ENCODE measurements at regions not wholly inside any gene's neighbourhood (a gene's known extent, or its start where the extent isn't known, plus 50 kb on each side); places are given as distances from the start of the nearest gene placed in this dataset.

DNA sequence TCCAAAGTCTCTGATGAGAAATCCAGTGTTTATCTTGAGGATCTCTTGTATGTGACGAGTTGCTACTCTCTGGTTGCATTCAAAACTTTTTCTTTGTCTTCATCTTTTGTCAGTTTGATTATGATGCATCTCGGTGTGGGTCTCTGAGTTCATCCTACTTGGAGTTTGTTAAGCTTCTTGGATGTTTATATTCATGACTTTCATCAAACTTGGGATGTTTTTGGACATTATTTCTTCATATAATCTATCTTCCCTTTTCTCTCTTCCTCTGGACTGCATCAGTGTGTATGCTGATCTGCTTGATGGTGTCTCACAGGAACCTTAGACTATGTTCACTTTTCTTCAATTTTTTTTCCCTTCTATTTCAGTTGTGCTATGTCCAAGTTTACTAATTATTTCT, 320.4 kb downstream of the TLE3 start:
- no peak for DNase-seq (ENCODE audit: low read depth in 4 of 4, low spot score in 2 of 4)

DNA sequence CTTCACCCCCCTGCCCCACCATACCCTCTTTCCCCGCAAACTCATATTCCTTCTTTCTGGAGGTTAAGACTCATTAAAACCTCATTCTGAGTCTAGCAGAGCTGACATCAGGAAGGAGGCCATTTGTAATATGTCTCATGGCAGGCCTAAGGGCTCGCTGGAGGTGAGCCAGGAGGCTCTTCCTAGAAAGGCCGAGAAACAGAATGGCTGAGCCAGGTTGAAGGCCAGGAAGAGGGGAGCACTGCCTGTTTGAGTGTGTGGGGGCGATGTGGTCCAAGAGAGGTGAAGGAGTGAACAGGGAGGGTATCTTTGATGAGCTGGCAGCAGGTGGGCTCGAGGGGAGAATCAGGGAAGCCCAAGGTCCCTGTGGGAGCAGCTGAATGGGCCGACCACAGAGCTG, 317.3 kb downstream of the TLE3 start:
- no peak for DNase-seq (ENCODE audit: low read depth in 4 of 4, low spot score in 2 of 4)

DNA sequence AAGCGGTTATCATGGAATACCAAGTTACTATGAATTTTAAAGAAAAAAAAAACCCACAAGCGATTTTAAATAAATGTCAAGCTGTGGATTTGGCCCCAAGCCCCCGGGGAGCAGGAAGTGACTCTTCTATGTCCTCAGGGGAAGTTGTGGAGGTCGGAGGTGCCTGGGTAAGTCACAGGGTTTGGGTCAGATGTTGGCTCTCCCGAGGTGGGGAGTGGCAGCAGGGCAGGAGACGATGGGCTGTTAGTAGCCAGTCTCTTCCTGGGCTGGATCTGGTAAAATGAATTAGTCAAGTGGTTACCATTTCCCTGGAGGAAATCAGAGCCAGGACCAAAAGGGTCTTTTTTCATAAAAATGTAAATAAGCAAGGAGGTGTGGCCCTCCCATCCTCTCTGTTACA, 316.7 kb downstream of the TLE3 start:
- DNase-seq (ENCODE audit: low read depth in 4 of 4, low spot score in 2 of 4) = no peak

DNA sequence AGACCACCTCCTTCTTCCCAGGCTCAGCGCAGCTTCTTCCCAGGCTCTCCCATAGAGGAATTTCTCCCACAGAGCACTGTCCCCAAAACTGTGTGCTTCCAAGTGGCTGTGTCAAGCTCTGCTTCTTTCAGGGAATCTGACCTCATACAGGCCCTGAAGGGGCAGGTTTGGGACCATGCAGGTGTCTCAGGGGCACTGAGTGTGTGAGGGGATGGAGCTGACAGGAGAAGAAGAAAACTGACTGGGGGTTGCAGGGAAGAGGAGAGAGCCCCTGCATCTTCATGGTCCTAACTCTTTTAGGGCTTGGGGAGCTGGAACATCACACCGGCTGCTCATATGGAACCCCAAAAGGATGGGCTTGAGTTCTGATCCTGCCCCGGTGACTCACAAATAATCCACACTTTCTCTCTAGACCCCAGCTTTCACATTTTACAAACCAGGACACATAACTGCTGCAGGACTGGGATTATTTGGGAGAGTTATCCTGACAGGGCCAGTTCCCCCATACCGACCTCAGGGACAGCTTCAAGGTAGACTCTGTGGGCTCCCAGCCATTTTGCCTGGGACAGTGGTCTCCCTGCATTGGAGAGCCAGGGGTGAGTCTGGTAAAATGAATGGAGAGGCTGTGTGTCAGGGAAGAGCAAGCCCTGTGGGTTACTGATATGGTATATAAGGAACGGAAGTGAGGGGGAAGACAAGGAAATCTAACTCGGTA, 316.1 kb downstream of the TLE3 start:
- DNase-seq (ENCODE audit: low read depth in 4 of 4, low spot score in 2 of 4) = no peak

GRCh38 chr15:69782139-69782658, 315.5 kb downstream of the TLE3 start:
- DNase-seq (ENCODE audit: low read depth in 4 of 4, low spot score in 2 of 4) = no peak

DNA sequence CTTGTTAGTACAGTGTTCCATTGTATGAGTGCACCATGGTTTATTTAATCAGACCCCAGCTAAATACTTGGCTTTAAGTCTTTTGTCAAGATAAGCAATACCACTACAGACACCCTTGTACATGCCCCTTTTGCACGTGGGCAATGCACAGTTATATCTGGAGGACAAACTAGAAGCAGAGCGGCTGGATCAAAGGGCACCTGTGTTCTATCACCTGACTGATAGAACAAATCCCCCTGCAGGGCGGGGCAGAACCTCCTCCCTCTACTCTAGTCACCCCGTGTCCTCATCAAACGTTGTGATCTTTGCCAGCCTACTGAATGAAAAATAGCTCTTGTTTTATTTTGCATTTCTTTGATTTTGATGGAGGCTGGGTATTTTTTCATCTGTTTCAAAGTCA, 314.9 kb downstream of the TLE3 start:
- DNase-seq (ENCODE audit: low read depth in 4 of 4, low spot score in 2 of 4) = no peak

DNA sequence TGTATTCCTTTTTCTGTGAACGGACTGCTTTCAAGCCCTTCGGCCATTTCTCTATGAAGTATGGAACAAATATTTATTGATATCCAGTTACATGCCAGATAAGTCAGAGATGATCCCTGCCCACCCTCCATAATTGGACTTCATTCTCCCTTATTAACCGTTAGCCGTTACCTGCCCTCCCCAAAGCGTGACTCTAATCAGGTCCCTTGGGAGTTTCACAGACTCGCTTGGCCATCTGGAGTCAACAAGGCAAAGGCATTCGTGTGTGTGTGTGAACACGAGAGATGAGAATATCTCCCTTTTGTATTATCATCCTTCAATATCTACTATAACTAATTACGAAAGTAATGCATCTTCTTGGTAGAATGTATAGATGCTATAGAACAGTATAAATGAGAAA, 314.5 kb downstream of the TLE3 start:
- no peak for DNase-seq (ENCODE audit: low read depth in 4 of 4, low spot score in 2 of 4)

DNA sequence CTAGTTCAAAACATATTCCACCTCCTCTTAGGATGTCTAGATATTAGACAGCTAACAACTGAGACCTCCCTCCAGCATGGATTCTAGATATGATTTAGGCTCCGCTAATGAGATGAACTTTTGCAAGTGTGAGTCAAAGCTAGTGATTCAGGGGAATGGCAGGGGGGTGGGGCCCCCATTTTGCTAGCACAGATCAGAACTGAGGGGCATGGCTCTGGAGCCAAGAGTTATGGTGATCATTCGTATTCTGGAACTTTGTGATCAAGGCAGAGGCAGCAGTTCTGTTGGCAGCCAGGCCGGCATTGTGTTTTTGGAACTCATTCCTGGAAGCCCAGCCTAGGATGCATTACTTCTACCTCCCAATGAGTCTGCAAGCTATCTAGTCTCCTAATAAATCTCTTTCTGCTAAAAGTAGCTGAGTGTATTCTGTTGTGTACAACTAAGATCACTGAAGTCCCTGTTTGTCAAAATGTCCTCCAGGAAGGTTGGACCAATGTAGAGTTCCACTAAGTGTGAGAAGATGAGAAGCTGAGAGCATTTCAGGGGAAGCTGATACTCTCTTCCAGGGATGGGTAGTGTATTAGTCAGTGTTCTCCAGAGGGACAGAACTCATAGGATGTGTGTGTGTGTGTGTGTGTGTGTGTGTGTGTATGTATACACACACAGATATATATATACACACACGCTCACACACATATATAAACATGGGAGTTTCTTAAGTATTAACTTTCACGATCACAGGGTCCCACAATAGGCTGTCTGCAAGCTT, 312.7 kb downstream of the TLE3 start:
- no peak for DNase-seq (ENCODE audit: low read depth in 4 of 4, low spot score in 2 of 4)

- no peak for DNase-seq (ENCODE audit: low read depth in 4 of 4, low spot score in 2 of 4)
Measured at GRCh38 chr15:69786136-69786701, 311.5 kb downstream of the TLE3 start.

- DNase-seq (ENCODE audit: low read depth in 4 of 4, low spot score in 2 of 4) = no peak
Measured at GRCh38 chr15:69787791-69788190, 309.9 kb downstream of the TLE3 start.

DNA sequence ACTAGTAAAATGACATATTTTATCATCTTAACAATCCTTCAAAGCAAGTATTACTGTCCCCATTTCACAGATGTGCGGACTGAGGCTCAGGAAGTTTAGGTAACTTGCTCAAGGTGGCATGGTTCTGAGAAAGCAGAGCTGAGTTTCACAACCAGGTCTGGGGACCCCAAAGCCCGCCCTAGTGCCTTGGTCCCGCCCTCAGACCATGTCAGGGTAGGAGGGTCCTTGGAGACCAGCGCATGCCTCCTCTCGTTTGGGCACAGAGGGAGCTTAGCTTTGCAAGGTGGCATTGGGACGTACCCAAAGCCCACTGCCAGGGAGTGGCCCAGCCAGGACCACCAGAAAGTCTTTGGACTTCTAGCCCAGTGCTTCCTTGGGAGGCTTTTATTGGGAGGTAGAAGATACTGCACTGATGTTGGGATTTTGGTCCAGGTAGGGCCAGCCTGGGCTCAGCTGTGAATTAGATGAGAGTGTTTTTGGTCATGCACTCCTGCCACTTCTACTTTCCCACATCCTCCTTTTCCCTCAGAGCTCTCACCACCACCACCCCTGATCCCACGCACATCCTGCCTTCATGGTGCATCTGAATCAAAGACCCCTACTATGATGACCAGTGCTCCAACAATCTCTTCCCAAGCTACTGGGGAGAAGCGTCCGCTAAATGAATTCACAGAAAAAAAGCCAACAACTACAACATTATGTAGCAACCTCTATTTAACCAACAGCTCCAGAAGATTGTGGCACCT, 307.9 kb downstream of the TLE3 start:
- DNase-seq (ENCODE audit: low read depth in 4 of 4, low spot score in 2 of 4) = no peak

DNA sequence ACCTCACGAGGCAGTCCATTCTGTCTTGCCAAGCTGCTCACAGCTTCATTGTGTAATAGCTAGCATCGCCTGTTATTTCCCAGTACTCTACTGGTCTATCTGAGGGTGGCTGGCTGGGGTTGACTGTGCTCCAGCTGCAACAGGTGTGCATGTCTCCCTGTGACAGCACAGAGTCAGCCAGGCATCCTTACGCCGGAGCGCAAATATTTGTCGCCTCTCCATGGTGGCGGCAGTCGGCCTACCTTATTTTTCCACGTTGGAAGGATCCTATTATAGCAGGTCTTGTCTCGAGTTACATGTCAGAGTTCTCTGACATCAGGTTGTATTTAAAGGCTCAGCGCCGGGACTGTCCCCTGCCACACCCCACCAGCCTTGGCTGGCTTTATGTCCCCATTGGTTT, 307.1 kb downstream of the TLE3 start:
- DNase-seq (ENCODE audit: low read depth in 4 of 4, low spot score in 2 of 4) = no peak

DNA sequence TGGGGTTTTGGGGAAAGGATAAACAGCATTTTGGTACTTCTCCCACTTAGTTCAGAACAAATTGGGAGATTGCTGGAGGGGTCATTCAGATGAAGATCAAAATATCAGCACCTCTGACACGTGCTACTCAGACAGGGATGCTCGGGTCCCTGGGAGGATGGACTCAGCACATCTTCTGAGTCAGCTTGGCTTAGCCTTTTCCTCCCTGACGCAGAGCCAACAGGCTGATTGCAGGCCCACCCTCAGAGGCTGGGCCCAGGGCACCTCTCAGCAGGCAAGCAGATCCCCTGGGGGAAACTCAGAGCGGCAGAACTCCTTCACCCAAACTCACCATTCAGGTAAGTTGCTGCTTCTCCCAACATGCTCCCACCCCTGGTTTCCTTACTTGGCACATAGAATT, 304.9 kb downstream of the TLE3 start:
- no peak for DNase-seq (ENCODE audit: low read depth in 4 of 4, low spot score in 2 of 4)

DNA sequence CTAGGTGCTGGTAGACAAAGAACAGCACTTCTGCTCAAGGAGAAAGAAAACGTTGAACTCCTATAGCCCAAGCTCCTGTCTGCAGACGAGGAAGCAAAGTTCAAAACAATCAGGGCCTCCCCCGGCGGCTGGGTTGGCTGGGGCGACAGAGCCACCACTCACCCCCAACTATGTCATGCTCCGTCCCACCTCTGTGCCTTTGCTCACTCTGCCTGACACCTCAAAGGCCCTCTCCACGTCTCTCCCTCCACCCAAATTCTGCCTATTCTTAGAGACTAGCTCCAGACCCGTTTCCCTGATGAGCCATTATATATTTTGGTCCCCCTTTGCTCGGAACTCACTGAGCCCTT, 304.3 kb downstream of the TLE3 start:
- no peak for DNase-seq (ENCODE audit: low read depth in 4 of 4, low spot score in 2 of 4)

- DNase-seq (ENCODE audit: low read depth in 4 of 4, low spot score in 2 of 4) = no peak
Measured at GRCh38 chr15:69793781-69794451, 303.8 kb downstream of the TLE3 start.

GRCh38 chr15:69794645-69795469, 302.9 kb downstream of the TLE3 start:
- no peak for DNase-seq (ENCODE audit: low read depth in 4 of 4, low spot score in 2 of 4)

DNA sequence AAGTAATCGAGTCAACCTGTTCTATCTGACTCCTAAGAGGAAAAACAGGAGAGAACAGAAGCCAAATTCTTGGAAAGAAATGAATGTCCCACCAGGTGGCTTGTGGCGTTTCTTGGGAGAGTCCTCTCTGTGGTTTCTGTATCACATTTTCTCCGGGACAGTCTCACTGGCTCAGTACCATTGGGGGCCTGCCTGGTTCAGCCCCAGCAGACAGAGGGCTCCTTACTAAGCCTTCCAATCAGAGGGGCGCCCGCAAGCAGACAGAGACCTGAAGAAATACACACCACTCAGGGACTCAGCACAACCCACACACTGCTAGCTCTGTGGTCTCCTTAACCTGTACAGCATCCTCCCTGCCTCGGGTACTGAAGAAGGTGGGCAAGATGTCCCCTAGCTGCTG, 302.1 kb downstream of the TLE3 start:
- no peak for DNase-seq (ENCODE audit: low read depth in 4 of 4, low spot score in 2 of 4)

DNA sequence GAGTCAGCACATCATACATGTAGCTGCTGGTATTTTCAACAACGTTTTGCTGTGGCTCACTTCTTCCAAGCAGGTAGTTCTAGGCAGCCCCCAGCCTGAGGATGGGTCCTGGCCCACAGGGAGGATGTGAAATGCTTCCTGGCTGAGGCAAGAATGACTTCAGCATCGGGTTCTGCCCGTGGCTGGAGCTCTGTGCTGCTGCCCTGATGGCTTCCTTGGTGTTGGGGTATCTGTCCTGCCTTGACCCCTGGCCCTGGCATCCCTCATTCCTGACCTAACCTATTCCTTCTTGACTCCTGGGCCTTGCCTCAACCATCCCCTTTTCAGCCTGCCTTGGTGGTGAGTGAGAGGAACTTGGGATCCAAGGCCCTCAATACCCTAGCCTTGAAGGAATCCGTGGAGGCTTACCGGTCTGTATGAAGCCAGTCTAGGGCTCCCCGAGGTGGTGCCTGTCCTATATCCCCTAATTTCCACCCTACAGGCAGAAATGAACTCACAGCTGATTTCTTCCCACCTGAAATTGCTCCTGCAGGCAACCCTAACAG, 300.6 kb downstream of the TLE3 start:
- DNase-seq (ENCODE audit: low read depth in 4 of 4, low spot score in 2 of 4) = no peak

GRCh38 chr15:69797615-69798014, 300.1 kb downstream of the TLE3 start:
- DNase-seq (ENCODE audit: low read depth in 4 of 4, low spot score in 2 of 4) = no peak

All from left renal cortex interstitium (tissue), 4 donors.